Neuronal stem cell (in vitro differentiated cells): ENCODE measurements at regions not wholly inside any gene's neighbourhood (a gene's known extent, or its start where the extent isn't known, plus 50 kb on each side); places are given as distances from the start of the nearest gene placed in this dataset.
A peak's percentile ranks its signal among the peaks of the same experiment; 100 is the strongest.

Experiments used
- DNase-seq: peaks from one replicate; pipeline ENCODE4 v3.0.0-alpha.2; 2013; ENCODE audit warnings: low spot score
- H2AFZ ChIP-seq: one replicate; pipeline ENCODE4 v1.6.1; 2013; ENCODE audit warnings: mild to moderate bottlenecking, low read length, inconsistent platforms
- H2AK5ac ChIP-seq: 2 replicates; pipeline ENCODE4 v1.6.1; 2013; ENCODE audit warnings: low read depth, mild to moderate bottlenecking, inconsistent platforms, low read length, moderate library complexity, mixed read lengths
- H2BK120ac ChIP-seq: 2 replicates; pipeline ENCODE4 v1.6.1; 2013; ENCODE audit warnings: low read depth, mild to moderate bottlenecking, inconsistent platforms, low read length, moderate library complexity, mixed read lengths
- H2BK12ac ChIP-seq: one replicate; pipeline ENCODE4 v1.6.1; 2013; ENCODE audit warnings: low read length, inconsistent platforms
- H2BK15ac ChIP-seq: 2 replicates; pipeline ENCODE4 v1.6.1; 2013; ENCODE audit warnings: mild to moderate bottlenecking, low read length, inconsistent platforms, mixed read lengths
- H2BK5ac ChIP-seq: one replicate; pipeline ENCODE4 v1.6.1; 2013; ENCODE audit warnings: inconsistent platforms, mild to moderate bottlenecking, low read length, moderate library complexity
- H3K14ac ChIP-seq: one replicate; pipeline ENCODE4 v1.6.1; 2013; ENCODE audit warnings: low read length, inconsistent platforms
- H3K18ac ChIP-seq: 2 replicates; pipeline ENCODE4 v1.6.1; 2013; ENCODE audit warnings: low read length, inconsistent platforms
- H3K23ac ChIP-seq: 2 replicates; pipeline ENCODE4 v1.6.1; 2013; ENCODE audit warnings: low read depth, mild to moderate bottlenecking, mixed read lengths, low read length, inconsistent platforms; ENCODE audit not compliant: poor library complexity
- H3K27ac ChIP-seq: replicated peaks from 3 replicates; pipeline ENCODE4 v1.5.1; 2013; ENCODE audit warnings: low read length, inconsistent platforms
- H3K27me3 ChIP-seq, 3 experiments: 2 replicates each; pipeline ENCODE4 v1.6.1; 2013; ENCODE audit warnings: low read length in 3 of 3, mild to moderate bottlenecking in 2 of 3, inconsistent platforms in 1 of 3, low read depth in 1 of 3, mixed read lengths in 1 of 3, moderate library complexity in 1 of 3; ENCODE audit not compliant: control insufficient read depth in 3 of 3, insufficient read depth in 3 of 3
- H3K36me3 ChIP-seq, 2 donors: replicated peaks in 1 of 2; 2 replicates each; pipeline ENCODE4 v1.6.1; 2013; ENCODE audit warnings: low read length in 2 of 2; ENCODE audit not compliant: control insufficient read depth in 2 of 2, insufficient read depth in 2 of 2
- H3K4ac ChIP-seq: 2 replicates; pipeline ENCODE4 v1.6.1; 2013; ENCODE audit warnings: inconsistent platforms, mild to moderate bottlenecking, low read length, moderate library complexity
- H3K4me1 ChIP-seq, 2 donors: 1 replicate in 1 of 2; 2 replicates in 1 of 2; pipeline ENCODE4 v1.6.1; 2013; ENCODE audit warnings: low read length in 2 of 2, low read depth in 1 of 2; ENCODE audit not compliant: control insufficient read depth in 2 of 2, insufficient read depth in 1 of 2
- H3K4me2 ChIP-seq: one replicate; pipeline ENCODE4 v1.6.1; 2013; ENCODE audit warnings: mild to moderate bottlenecking, low read length, inconsistent platforms; ENCODE audit not compliant: insufficient read depth, poor library complexity, severe bottlenecking
- H3K4me3 ChIP-seq, 2 donors: 2 replicates each; pipeline ENCODE4 v1.5.1; 2013; ENCODE audit warnings: low read length in 2 of 2, mild to moderate bottlenecking in 2 of 2, inconsistent platforms in 1 of 2, moderate library complexity in 1 of 2
- H3K79me1 ChIP-seq: one replicate; pipeline ENCODE4 v1.6.1; 2013; ENCODE audit warnings: low read depth, mild to moderate bottlenecking, inconsistent platforms, low read length, moderate library complexity
- H3K9ac ChIP-seq: one replicate; pipeline ENCODE4 v1.6.1; 2013; ENCODE audit warnings: mild to moderate bottlenecking, low read depth, low read length, inconsistent platforms; ENCODE audit not compliant: poor library complexity
- H3K9me3 ChIP-seq, 2 donors: replicated peaks in 1 of 2; 2 replicates each; pipeline versions ENCODE3 to v1.6.1; 2013; ENCODE audit warnings: low read length in 2 of 2, mild to moderate bottlenecking in 2 of 2, inconsistent platforms in 1 of 2, low read depth in 1 of 2, mixed read lengths in 1 of 2, moderate library complexity in 1 of 2; ENCODE audit not compliant: control insufficient read depth in 2 of 2, insufficient read depth in 1 of 2
- H4K8ac ChIP-seq: one replicate; pipeline ENCODE4 v1.6.1; 2013; ENCODE audit warnings: low read depth, mild to moderate bottlenecking, inconsistent platforms, low read length, moderate library complexity
- H4K91ac ChIP-seq: one replicate; pipeline ENCODE4 v1.6.1; 2013; ENCODE audit warnings: low read length, low read depth, mild to moderate bottlenecking, inconsistent platforms; ENCODE audit not compliant: poor library complexity
- WGBS, 2 donors: extraction: QIAGEN DNeasy Blood & Tissue Kit; methylation state at CpG; one replicate each; pipeline ENCODE4 v1.1.7; 2013; ENCODE audit warnings: missing lambda C conversion rate in 2 of 2, mixed read lengths in 1 of 2; ENCODE audit not compliant: insufficient read length in 2 of 2, insufficient replicate concordance in 1 of 2; ENCODE audit errors: extremely low coverage in 2 of 2; 5-methylcytosine and 5-hydroxymethylcytosine counted together

DNA sequence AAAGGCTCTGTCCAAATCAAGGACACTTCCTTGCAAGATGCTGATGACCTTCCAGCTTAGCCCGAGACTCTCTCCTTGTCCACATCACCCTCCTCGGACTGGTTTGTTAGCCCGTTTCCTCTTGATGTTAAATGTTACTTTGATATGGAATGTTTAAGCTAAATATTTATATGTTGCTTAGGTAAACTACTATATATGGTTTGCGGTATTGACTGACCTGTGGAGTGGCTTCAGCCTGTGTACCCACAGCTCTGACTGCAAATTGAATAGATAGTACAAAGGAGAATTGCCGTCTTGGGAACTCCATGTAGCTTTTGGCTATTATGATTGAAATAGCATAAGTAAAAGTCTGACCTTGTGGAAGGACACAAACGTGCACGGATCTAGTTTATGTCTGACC, 422.0 kb downstream of the YTHDC2 start:
- Histone ChIP-seq H3K14ac (no peak overlapping the region), H2AFZ (no peak overlapping the region), H4K91ac (no peak overlapping the region), H3K27ac (no peak overlapping the region), H3K36me3 (no peaks in the 10 kb centered on the region), H2AK5ac (no peak overlapping the region), H3K4me2 (no peak overlapping the region), H3K9ac (no peak overlapping the region), H3K4me3 (no peak overlapping the region), H4K8ac (no peak overlapping the region), H3K4ac (no peak overlapping the region), H2BK120ac (no peak overlapping the region), H2BK12ac (no peak overlapping the region), H3K27me3 (no peaks in the 10 kb centered on the region), H3K79me1 (no peaks in the 10 kb centered on the region), H3K9me3 (no peaks in the 10 kb centered on the region), H3K23ac (no peak overlapping the region), H2BK15ac (no peak overlapping the region), H2BK5ac (no peak overlapping the region), H3K18ac (no peak overlapping the region), H3K4me1 (peaks cover 0 to 2% of the 10 kb centered on the region in 2 donors)
- no peak for DNase-seq
- no CpG with 5 or more reads among the region's 7 CpGs for WGBS, 2 donors

DNA sequence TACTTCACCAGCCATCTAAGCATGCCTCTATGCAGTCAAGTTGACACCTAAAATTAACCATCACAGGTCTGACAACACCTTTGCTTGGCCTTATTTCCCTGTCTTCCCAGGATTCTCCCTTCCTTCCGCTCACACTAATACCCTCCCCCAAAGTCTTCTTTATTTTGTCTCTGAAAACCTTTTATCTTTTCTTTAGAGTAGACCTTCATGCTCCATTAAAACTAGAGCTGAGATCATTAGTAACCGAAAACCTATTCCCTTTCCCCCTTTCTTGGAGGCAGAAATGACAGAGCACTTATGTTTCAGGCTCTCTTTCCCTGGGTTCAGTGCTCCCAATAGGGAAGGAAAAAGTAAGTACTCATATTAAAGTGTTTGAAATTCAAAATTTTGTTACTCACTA, 423.8 kb downstream of the YTHDC2 start:
- Histone ChIP-seq H4K8ac (no peak overlapping the region), H3K36me3 (no peaks in the 10 kb centered on the region), H3K14ac (no peak overlapping the region), H3K4me3 (no peak overlapping the region), H3K9ac (no peak overlapping the region), H2AFZ (no peak overlapping the region), H2AK5ac (no peak overlapping the region), H3K18ac (no peak overlapping the region), H3K9me3 (no peaks in the 10 kb centered on the region), H3K4me1 (peaks cover 0 to 3% of the 10 kb centered on the region in 2 donors), H3K23ac (no peak overlapping the region), H3K27ac (no peak overlapping the region), H3K4me2 (peak overlapping the region; percentile 15), H3K79me1 (no peaks in the 10 kb centered on the region), H2BK15ac (no peak overlapping the region), H3K27me3 (no peaks in the 10 kb centered on the region), H2BK120ac (no peak overlapping the region), H2BK5ac (no peak overlapping the region), H2BK12ac (no peak overlapping the region), H4K91ac (no peak overlapping the region), H3K4ac (no peak overlapping the region)
- WGBS, 2 donors, result no CpG with 5 or more reads among the region's 2 CpGs
- no peak for DNase-seq

DNA sequence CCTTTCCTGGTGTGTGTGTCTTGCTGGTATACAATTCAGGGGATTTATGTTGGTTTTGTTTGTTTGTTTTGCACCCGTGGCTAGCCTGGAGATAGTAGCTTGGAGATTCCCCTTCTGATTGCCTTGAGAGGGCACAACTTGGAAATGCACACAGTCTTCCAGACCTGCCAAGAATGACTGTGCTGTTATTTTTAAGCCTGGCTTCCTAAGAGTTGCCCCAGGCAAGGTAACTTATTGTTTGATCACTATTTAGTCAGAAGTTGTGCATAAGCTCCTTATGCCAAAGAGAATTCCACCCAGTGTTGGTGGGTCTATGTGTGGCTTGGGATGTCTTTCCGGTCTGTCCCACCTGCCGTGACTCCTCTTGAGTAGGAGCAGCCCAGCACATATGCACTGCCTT, 421.9 kb upstream of the KCNN2 start:
- Histone ChIP-seq H3K4me2 (no peak overlapping the region), H3K4ac (no peak overlapping the region), H2BK5ac (no peak overlapping the region), H4K91ac (no peak overlapping the region), H2BK12ac (no peak overlapping the region), H2AK5ac (no peak overlapping the region), H2AFZ (no peak overlapping the region), H2BK120ac (no peak overlapping the region), H3K79me1 (no peaks in the 10 kb centered on the region), H3K18ac (no peak overlapping the region), H3K4me1 (peaks cover 0 to 3% of the 10 kb centered on the region in 2 donors), H3K9me3 (no peaks in the 10 kb centered on the region), H3K27ac (no peak overlapping the region), H2BK15ac (no peak overlapping the region), H3K23ac (no peak overlapping the region), H3K14ac (no peak overlapping the region), H3K27me3 (no peaks in the 10 kb centered on the region), H3K4me3 (no peak overlapping the region), H3K9ac (no peak overlapping the region), H3K36me3 (no peaks in the 10 kb centered on the region), H4K8ac (no peak overlapping the region)
- WGBS, 2 donors, result no CpG with 5 or more reads among the region's 3 CpGs
- DNase-seq, result no peak

DNA sequence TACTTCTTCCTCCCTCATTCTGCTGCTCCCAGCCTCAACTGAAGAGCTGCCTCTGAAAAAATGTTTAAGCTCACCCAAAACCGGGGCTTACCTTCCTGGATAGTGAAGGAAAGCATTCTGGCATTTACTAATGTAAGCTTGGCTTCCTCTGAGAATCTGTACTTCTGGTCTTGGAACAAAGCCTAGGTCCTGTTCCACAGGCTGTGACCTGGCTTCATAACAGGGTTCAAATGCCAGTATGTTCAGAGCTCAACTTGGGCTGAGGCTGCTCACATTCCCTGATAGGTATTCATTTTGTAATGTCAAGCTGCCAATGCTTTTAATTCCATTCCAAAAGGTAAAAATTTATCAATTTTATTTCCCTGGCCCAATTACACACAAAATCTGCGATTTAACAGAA, 411.7 kb upstream of the KCNN2 start:
- Histone ChIP-seq H3K9me3 (no peaks in the 10 kb centered on the region), H2BK5ac (no peak overlapping the region), H4K8ac (no peak overlapping the region), H2BK12ac (no peak overlapping the region), H3K23ac (no peak overlapping the region), H3K4me1 (no peaks in the 10 kb centered on the region), H3K18ac (no peak overlapping the region), H3K9ac (no peak overlapping the region), H3K27me3 (no peaks in the 10 kb centered on the region), H2AK5ac (no peak overlapping the region), H3K79me1 (no peaks in the 10 kb centered on the region), H3K36me3 (no peaks in the 10 kb centered on the region), H3K4me2 (no peak overlapping the region), H2AFZ (no peak overlapping the region), H3K4me3 (no peak overlapping the region), H4K91ac (no peak overlapping the region), H3K14ac (no peak overlapping the region), H3K27ac (no peak overlapping the region), H2BK15ac (no peak overlapping the region), H3K4ac (no peak overlapping the region), H2BK120ac (no peak overlapping the region)
- no peak for DNase-seq
- no CpG with 5 or more reads among the region's 2 CpGs for WGBS, 2 donors
